ENCODE measurements at regions not wholly inside any gene's neighbourhood (a gene's known extent, or its start where the extent isn't known, plus 50 kb on each side); places are given as distances from the start of the nearest gene placed in this dataset.

DNA sequence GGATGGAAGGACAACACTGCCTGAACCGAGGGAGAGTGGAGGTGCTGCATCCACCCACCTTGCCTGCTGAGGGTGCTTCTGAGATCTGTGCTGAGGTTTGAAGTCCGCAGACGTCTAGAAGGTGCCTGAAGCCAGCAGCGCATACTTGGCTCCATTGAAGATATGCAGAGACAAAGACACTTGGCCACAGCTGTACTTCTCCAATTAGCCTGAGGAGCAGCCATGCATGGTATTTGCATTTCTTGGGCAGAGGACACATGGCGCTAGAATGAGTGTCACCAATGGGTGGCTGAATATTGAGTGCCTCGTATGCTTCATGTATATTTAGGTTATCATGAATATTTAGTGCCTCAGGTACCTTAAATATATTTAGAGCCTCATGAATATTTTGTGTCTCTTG lies 128.7 kb upstream of the ATP6AP2 start:
- no peak for DNase-seq (ENCODE audit: low read depth in 2 of 2)

DNA sequence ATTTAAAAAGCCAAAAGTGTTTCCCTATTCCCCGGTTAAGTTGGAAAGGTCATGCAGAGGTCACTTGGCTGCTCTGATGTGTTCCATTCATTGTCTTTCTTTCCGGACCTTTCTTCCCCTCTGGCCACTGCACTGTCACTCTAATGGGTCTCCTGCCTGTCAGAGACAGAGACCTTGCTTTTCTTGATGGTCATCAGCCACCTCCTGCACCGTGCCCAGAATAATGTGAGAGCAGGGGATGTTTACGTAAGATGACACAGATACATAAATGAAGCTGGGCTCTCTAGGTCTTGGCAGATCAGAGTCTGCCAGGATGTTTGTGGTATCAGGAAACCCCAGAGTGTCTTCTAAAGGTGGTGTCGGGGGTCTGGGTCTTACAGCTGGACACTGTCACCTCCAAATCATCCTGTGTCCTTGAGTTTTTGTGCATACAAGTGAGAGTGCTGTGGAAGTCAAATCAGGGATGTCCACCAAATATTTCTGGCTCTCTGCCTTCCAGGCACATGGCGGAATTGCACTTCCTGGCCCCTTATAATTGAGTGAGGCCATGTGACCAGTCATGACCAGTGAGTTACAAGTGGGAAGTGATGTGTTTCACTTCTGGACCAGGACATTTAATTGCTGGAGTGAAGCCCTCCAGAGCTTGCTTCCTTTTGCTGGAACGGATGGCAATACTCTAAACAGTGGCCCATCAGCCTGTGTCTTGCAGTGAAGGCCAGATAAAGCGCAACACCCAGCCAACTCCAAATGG lies 130.6 kb upstream of the ATP6AP2 start:
- DNase-seq (ENCODE audit: low read depth in 2 of 2) = no peak

DNA sequence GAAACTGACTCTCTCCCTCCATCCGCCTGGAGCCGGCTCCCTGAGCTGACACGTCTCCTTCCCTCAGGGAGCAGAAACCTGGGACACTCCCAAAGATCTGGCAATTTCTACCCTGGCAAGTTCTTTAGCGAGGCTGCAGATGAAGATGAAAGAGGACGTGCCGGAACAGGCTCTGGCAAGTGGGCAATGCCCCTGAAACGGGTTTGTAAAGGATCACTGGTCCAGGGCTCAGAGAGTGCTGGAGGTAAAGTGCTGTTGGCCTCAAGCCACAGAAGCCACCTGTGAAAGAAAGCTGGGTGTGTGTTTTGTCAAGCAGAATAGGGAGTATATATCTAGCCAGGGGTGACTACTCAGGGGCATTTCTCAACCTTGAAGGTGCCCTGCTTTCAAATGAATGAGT lies 131.4 kb upstream of the ATP6AP2 start:
- no peak for DNase-seq (ENCODE audit: low read depth in 2 of 2)

DNA sequence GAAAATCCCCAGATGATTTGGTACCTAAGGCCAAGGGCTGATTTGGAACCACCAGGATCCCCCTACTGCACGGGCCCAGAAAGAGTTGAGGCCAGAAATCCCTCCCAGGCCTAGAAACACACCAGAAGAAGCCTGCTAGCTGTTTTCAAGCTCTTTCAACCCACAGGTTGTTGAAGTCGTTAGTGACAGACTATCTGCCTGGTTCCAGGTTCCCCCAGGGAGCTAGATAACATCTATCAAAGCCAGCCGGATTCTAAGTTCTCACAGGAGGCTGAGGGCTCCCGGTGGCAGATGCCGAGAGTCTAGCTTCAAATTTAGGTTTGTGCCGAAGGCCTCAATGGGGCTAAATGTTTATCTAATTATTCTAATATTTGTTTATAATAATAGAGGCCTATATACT lies 132.0 kb upstream of the ATP6AP2 start:
- DNase-seq (ENCODE audit: low read depth in 2 of 2) = no peak

DNA sequence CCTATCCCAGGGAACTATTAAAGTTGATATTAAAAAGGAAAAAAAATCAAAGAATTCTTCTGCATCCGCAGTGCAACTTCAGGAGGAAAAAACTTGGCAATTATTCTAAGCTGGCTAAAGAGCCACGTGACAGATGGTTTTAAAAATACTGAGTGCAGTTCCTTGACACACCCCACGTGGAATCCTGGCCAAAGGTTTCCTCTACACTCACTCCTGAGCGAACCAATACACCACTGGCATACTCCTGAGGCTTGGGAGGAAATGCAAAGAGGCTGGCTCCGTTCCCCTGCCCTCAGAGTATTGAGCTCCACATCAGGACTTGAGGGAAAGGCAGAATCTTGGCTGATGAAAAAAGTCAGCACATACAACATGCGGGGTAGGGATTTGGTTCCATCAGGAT lies 133.8 kb upstream of the ATP6AP2 start:
- DNase-seq (ENCODE audit: low read depth in 2 of 2) = no peak

DNA sequence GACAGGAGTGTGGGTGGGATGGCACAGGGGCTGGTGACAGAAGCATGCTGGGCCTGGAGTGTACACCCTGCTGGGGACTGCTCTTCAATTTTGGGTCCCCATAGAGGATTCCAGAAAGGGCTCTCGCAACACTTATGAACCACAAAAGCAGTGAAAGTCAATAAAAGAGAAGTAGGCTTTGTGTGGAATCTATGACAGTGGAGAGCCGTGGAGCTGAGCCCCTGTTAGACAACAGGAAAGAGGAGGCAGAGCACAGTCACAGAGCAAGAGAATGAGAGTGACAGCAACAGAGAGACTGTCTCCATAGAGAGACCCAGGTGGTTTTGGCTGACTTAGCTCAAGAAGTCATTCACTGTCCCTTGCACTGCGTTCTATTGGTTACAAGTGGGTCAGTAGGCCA lies 135.1 kb upstream of the ATP6AP2 start:
- DNase-seq (ENCODE audit: low read depth in 2 of 2) = no peak

DNA sequence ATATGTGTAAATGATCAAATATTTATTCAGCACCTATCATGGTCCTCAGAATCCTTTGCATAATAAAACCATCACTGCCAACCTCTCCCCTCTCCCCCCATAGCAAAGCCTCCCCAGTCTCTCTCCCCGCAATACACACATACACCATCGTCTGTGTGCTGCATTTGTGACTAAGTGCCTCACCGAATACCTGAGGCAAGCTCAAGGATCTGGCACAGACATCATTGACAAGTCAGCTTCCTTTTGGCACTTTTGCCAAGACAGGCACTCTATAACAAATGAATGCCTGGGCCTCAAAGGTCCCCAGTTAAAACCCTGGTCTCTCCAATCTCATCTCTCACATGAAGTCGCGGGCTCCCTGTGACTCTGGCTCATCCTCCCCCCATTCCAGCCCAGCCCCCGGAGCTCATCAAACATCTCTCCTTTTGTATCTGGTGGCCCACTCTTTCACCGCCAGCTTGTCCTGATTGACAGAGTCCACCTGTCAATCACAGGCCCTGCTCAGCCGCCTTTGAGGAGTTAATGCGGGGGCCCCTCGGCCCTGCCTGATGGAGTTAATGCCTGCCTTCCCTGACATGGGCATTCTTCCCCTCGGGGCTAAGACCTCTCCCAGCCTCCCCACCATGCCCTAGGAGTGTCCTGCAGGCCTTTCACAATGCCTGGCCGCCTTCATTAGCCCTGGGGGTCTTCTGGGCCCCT lies 135.8 kb upstream of the ATP6AP2 start:
- no peak for DNase-seq (ENCODE audit: low read depth in 2 of 2)

DNA sequence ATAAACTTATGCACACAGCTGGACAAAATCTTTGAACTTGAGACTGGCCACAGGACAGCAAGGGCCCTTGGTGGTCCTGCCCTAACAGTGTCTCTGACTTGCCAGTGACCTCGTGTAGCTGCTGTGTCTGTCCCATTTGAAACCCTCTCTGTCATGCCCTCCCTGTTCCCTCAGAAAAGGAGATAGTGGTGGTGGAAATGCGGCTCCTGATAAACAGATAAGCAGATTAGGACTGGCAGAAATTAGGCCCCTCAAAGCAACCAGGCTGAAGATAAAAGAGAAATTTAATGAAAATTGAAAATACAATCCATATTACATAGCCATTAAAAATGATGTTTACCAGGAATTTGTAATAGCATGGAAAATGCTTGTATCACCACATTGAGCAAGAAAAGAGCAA lies 136.6 kb upstream of the ATP6AP2 start:
- DNase-seq (ENCODE audit: low read depth in 2 of 2) = no peak

DNA sequence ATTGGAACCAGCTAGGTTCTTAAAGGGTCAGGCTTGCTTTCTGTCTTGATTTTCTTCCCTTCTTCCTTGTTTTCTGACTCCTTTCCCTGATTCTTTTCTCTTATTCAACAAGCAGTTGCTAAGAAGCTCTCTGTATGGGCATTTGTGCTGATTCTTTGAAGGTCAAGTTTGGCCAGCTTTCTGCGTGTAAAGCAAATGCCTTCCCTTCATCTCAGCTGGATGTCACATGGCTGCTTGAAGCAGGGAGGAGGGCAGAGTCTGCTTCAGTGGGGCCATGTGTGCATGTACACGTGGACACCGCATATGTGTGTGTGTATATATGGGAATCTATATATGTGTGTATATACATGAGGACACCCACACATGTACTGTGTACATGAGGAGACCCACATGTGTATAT lies 139.9 kb upstream of the ATP6AP2 start:
- no peak for DNase-seq (ENCODE audit: low read depth in 2 of 2)

DNA sequence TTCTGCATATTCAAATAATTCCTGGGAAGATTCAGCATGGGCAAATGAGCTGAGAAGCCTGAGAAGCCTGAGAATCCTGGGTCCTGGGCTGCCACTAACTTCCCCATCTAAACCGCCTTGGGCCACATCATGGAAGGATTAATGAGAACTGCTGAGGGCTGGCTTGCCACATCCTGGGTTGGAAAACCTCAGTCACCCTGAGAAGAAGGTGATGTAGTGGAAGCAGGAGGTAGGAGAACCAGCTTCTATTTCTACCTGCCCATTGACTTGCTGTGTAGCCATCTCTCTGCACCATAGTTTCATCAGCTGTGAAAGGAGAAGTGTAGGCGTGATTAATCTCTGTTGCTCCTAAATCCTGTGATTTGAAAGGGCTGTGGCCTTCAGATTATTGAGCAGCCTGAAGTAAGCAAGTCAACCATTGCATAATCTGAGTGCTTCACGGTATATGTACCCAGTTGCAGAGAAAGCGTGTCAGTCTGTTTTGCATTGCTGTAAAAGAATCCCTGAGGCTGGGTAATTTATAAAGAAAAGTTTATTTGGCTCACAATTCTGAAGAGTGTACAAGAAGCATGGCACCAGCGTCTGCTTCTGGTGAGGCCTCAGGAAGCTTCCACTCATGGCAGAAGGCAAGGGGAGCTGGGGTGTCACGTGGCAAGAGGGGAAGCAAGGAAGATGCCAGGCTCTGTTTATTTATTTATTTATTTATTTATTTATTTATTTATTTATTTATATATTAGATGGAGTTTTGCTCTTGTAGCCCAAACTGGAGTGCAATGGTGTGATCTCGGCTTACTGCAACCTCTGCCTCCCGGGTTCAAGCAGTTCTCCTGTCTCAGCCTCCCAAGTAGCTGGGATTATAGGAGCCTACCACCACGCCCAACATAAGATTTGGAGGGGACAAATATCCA lies 140.9 kb upstream of the ATP6AP2 start:
- no peak for DNase-seq (ENCODE audit: low read depth in 2 of 2)

DNA sequence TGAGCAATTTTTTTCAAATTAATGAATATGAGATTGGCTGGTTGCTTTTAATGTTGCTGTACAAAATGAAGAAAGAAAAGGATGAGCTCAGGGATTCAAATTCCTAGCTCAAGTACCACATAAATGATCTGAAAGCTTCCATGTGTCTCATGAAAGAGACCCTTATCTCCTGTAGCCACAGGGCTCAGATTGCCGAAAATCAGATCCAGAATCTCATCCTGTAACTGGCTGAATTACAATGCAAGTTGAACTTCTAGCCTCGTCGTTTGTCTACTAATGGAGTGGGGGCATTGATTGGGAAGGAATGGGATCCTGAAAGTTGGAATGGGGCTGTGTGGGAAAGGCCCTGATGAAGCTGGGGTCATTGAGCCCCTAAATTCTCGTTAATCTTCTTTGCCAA lies 143.4 kb upstream of the ATP6AP2 start:
- DNase-seq (ENCODE audit: low read depth in 2 of 2) = no peak

DNA sequence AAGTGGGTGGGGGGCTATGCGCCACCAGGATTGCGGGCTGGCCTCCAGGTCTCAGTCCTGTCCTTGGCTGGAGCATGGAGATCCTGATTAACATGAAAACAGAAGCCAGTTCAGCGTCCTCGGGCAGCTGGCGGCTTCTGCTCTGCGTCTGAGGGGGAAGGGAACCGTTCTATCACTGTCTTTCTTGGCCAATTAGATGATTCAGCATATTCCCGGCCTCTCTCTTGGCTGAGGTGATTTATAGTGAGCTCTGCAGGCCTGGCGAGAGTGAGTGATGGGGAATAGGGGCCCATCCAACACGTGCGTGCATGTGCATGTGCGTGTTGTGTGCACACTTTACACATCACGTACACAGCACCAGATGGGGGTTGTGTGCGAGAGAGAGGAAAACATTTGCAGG lies 145.8 kb upstream of the ATP6AP2 start:
- no peak for DNase-seq (ENCODE audit: low read depth in 2 of 2)

DNA sequence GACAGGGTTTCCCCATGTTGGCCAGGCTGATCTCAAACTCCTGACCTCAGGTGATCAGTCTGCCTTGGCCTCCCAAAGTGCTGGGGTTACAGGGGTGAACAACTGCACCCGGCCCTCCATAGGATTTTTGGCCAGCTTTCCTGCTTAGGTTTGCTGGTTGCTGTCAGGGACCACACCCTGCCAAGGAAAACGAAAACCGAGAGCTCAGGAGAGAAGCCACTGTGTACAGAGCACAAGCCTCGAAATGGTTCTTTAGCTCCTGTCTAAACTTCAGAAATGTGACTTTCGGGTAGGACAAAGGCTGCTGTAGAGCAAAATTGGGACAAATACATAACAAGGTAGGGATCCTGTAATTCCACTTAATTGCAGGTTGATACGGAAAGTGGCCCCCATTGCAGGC lies 146.3 kb upstream of the ATP6AP2 start:
- no peak for DNase-seq (ENCODE audit: low read depth in 2 of 2)

DNA sequence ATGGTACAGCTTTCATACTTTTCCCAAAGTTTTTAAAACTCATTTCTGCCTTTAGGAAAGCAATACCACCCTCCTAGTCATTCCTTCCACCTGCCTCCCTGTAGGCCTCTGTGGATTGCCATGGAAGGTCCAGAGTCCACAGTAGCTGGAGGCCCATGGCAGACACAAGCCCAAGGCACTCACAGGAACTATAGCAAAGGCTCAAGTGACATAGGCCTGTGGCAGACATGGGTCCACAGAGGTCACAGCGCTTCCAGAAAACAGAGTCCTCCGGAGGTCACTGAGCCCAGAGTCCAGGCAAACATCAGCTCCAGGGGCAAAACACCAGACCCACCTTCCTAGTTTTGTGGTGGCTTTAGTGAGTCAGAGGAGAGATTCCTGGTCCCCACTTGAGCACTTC lies 147.6 kb upstream of the ATP6AP2 start:
- DNase-seq (ENCODE audit: low read depth in 2 of 2) = no peak

DNA sequence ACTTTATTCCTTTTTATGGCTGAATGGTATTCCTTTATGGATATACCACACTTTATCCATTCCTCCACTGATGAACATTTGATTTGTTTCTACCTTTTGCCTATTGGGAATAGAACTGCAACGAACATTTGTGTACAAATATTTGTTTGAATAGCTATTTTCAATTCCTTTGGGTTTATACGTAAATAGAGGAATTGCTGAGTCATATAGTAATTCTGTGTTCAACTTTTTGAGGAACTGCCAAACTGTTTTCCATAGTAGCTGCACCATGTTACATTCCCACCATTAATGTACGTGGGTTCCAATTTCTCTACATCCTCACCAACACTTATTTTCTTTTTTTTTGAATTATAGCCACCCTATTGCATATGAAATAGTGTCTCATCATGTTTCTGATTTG lies 156.5 kb upstream of the ATP6AP2 start:
- no peak for DNase-seq (ENCODE audit: low read depth in 2 of 2)

DNA sequence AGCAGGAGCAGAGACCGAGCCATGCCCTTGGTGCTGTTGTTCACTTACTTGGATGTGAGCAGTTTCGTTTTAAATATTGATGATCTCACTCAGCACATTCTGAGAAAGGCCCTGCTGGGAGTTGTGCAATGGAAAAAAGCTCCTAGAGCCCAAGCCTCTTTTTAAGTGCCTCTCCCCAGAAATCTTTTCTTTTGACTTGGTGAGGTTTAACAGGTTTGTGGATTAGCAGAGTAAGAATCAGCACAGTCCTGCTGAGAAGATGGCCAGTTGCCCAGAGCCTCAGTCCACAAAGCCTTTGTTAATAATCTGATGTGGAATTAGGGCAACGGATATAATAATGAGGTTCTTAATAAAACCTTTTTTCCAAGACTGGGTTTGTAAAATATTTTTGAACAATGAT lies 157.5 kb upstream of the ATP6AP2 start:
- DNase-seq (ENCODE audit: low read depth in 2 of 2) = no peak

DNA sequence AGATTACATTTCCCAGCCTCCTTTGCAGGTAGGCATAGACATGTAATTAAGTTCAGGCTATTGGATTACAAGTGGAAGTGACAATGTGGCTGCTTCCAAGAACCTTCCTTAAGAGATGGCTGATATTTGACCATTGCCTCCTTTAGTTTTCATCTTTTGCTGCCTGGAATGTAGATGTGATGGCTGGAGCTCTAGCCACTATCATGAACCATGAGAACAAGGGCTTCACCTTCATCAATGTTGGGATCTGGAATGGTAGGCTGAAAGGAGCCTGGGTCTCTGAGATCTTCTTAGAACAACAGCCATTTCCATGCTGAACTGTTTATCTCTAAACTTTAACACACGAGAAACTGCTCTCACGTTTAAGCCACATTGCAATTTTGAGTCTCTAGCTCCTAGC lies 158.7 kb upstream of the ATP6AP2 start:
- no peak for DNase-seq (ENCODE audit: low read depth in 2 of 2)

DNA sequence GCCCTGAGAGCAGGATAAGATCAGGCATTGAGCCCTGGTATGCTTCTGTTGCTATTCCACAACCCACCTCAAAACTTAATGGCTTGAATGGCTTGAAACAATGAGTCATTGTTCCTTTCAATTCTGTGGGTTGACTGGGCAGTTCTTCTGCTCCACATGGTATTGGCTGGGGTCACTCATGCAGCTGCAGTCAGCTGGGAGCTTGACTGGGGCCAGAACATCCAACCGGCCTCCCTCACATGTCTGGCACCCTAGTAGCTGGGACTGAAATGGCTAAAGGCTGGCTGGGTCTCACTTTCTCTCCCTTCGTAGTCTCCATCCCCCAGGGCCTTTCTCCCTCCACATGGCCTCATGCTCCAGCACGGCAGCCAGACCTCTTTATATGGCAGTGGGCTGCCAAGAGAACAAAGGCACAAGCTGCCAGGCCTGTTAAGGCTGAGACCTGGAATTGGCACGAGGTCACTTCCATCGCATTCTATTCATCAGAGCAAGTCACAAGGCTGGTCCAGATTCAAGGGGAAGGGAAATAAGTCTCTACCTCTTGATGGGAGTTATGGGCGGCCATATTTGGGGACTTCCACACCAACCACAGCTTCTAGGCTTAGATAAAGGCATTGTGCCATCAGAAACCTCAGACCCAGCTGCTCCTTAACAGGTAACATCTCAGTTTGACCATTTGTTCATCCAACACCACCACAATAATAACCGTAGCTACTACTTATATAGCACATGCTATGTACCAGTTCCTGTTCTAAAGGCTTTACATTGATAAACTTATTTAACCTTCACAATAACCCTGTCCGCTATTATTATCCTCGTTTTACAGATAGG lies 159.7 kb upstream of the ATP6AP2 start:
- no peak for DNase-seq (ENCODE audit: low read depth in 2 of 2)

DNA sequence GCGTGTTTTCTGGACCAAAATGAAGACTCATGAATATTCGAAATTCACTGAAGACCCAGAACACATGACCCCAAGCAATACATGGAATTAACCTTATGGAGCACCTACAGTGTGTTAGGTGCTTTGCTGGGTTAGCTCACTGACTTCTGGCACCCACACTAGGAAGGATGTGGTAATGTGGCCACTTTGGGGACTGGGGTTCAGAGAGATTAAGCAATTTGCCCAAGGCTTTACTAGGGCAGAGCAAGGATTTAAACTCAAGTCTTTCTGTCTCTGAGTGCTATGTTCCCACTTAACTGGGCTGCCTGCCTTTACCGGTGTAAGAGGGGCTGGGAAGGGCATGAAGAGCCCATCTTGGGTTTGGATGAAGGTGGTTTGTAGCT lies 162.0 kb upstream of the ATP6AP2 start:
- no peak for DNase-seq (ENCODE audit: low read depth in 2 of 2)

DNA sequence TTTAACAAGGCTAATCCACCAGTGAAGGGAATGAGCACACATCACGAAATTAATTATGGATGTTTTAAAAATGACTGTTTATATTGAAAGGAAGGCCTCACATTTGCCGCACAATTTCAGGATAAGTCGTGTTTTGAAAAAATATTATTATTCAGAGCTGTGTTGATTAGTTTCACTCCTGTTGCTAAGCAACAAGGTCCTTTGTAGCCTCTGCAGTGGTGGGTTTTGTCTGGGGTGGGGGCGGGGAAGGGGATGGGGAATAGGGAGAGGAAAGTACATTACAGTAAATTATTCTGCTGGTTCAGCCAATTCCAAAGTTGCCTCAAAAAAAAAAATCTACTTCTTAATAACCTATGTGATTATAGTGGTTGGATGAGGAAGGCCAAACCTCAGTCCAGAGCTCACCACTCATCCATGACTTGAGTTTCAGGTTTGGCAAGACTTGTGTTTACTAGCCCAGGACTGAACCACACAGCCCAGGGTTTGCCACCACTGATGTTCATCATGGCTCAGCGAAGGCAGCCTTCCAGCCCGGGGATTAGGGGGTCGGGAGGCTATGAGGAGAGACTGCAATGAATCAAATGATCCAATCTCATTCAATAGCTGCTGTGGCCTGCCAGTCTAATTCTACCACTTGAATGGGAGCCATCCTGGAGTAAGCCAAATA lies 162.5 kb upstream of the ATP6AP2 start:
- DNase-seq (ENCODE audit: low read depth in 2 of 2) = no peak

DNA sequence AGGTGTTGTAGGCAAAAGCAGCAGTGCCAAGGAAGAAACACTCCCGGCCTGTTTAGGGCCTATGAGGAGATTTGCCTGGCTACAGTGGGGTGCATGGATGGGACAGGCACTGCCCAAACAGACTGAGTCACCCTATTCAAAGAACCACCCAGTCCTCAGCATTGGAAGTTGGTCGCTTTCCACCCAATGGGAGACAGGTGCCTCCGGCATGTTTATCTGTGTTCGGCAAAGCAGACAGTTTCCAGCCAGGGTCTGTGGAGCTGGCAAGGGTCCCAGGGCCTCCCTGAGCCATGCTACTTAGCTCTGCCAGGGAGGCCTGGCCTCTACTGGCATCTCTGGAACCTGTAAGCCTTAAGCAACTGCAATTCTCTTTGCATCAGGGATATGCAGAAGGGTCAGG lies 165.1 kb upstream of the ATP6AP2 start:
- DNase-seq (ENCODE audit: low read depth in 2 of 2) = no peak
